Smooth muscle cell (in vitro differentiated cells): ENCODE measurements at regions not wholly inside any gene's neighbourhood (a gene's known extent, or its start where the extent isn't known, plus 50 kb on each side); places are given as distances from the start of the nearest gene placed in this dataset.

Experiments used
- DNase-seq: peaks from one replicate; lab custom pipeline; 2025; ENCODE audit not compliant: unreplicated experiment; lab: John Stamatoyannopoulos, UW
- H2AFZ ChIP-seq: fragments of 200-600 bp; sonication (generic); 2 replicates; pipeline ENCODE4 v1.6.0; 2016; ENCODE audit warnings: antibody characterized with exemption, low read depth, mild to moderate bottlenecking
- H3F3A ChIP-seq: fragments of 200-600 bp; sonication (generic); 2 replicates; pipeline ENCODE4 v1.6.0; 2017; ENCODE audit warnings: antibody characterized with exemption, low read depth
- H3K27ac ChIP-seq: fragments of 200-600 bp; sonication (generic); 2 replicates; pipeline ENCODE4 v1.5.1; 2016; ENCODE audit warnings: low read depth, mild to moderate bottlenecking
- H3K27me3 ChIP-seq: fragments of 200-600 bp; sonication (generic); 2 replicates; pipeline ENCODE4 v1.6.1; 2016; ENCODE audit warnings: low read depth, mild to moderate bottlenecking
- H3K36me3 ChIP-seq: fragments of 200-600 bp; sonication (generic); 2 replicates; pipeline ENCODE4 v1.5.1; 2016; ENCODE audit warnings: low read depth
- H3K4me1 ChIP-seq: fragments of 200-600 bp; sonication (generic); 2 replicates; pipeline ENCODE4 v1.5.1; 2016; ENCODE audit warnings: low read depth
- H3K4me2 ChIP-seq: fragments of 200-600 bp; sonication (generic); 2 replicates; pipeline ENCODE4 v1.6.0; 2016; ENCODE audit warnings: mild to moderate bottlenecking
- H3K4me3 ChIP-seq: fragments of 200-600 bp; sonication (generic); 2 replicates; pipeline ENCODE4 v1.5.1; 2016; ENCODE audit warnings: mild to moderate bottlenecking
- H3K79me2 ChIP-seq: fragments of 200-600 bp; sonication (generic); 2 replicates; pipeline ENCODE4 v1.6.0; 2016; ENCODE audit warnings: low read depth, mild to moderate bottlenecking
- H3K9ac ChIP-seq: fragments of 200-600 bp; sonication (generic); 2 replicates; pipeline ENCODE4 v1.6.0; 2016; ENCODE audit warnings: low read depth
- H3K9me3 ChIP-seq: fragments of 200-600 bp; sonication (generic); replicated peaks from 2 replicates; pipeline ENCODE4 v1.5.1; 2016; ENCODE audit warnings: low read depth
- H4K20me1 ChIP-seq: fragments of 200-600 bp; sonication (generic); 2 replicates; pipeline ENCODE4 v1.6.0; 2016; ENCODE audit warnings: low read depth
- CTCF ChIP-seq: fragments of 200-600 bp; sonication (generic); IDR thresholded peaks from 2 replicates; pipeline ENCODE4 v1.5.1; 2017; ENCODE audit warnings: borderline replicate concordance, mild to moderate bottlenecking, antibody characterized with exemption; ENCODE audit not compliant: insufficient read depth, poor library complexity, severe bottlenecking
- WGBS: methylation state at CpG from one replicate; pipeline ENCODE4 v1.1.7; 2016; ENCODE audit warnings: low lambda C conversion rate; 5-methylcytosine and 5-hydroxymethylcytosine counted together

GRCh38 chr9:13575558-13575957, 296.1 kb upstream of the MPDZ start:
- no peaks in the 10 kb centered on the region for H3F3A ChIP-seq
- H4K20me1 ChIP-seq = no peaks in the 10 kb centered on the region
- no peaks in the 10 kb centered on the region for H3K36me3 ChIP-seq
- no peaks in the 10 kb centered on the region for H3K79me2 ChIP-seq
- DNase-seq = no peak
- H3K4me2 ChIP-seq = no peak overlapping the region
- H3K27ac ChIP-seq = no peak overlapping the region
- TF ChIP-seq CTCF = no peak
- H3K9ac ChIP-seq = no peak overlapping the region
- H2AFZ ChIP-seq = no peak overlapping the region
- WGBS = 85% methylated on average over 1 of the region's 1 CpG
- no peaks in the 10 kb centered on the region for H3K4me1 ChIP-seq
- H3K9me3 ChIP-seq = no peaks in the 10 kb centered on the region
- no peak overlapping the region for H3K4me3 ChIP-seq
- no peaks in the 10 kb centered on the region for H3K27me3 ChIP-seq

GRCh38 chr9:13570068-13570974, 290.8 kb upstream of the MPDZ start:
- Histone ChIP-seq H3K4me1 (no peaks in the 10 kb centered on the region), H3K4me2 (peak overlapping the region; percentile 3)
- no peak for DNase-seq

GRCh38 chr9:13569602-13570067, 290.1 kb upstream of the MPDZ start:
- Histone ChIP-seq H3K36me3 (no peaks in the 10 kb centered on the region), H3K27ac (no peak overlapping the region), H3F3A (peaks cover 5% of the 10 kb centered on the region), H3K4me2 (peak overlapping the region; percentile 3), H3K79me2 (no peaks in the 10 kb centered on the region), H3K9me3 (no peaks in the 10 kb centered on the region), H3K4me3 (no peak overlapping the region), H3K9ac (no peak overlapping the region), H4K20me1 (no peaks in the 10 kb centered on the region), H2AFZ (no peak overlapping the region), H3K27me3 (no peaks in the 10 kb centered on the region), H3K4me1 (no peaks in the 10 kb centered on the region)
- DNase-seq = no peak
- WGBS = 14% methylated on average over 1 of the region's 1 CpG
- no peak for TF ChIP-seq CTCF

More at GRCh38 chr9:13570068-13570974, 290.8 kb upstream of the MPDZ start:
- Histone ChIP-seq H2AFZ (no peak overlapping the region), H3K27me3 (no peaks in the 10 kb centered on the region), H3K79me2 (no peaks in the 10 kb centered on the region), H3K36me3 (no peaks in the 10 kb centered on the region), H3K9ac (no peak overlapping the region), H3F3A (peaks cover 5% of the 10 kb centered on the region), H4K20me1 (no peaks in the 10 kb centered on the region), H3K9me3 (no peaks in the 10 kb centered on the region), H3K27ac (no peak overlapping the region), H3K4me3 (no peak overlapping the region)
- TF ChIP-seq CTCF = no peak
- WGBS = 47% methylated on average over 5 of the region's 5 CpGs
